ENCODE measurements at regions not wholly inside any gene's neighbourhood (a gene's known extent, or its start where the extent isn't known, plus 50 kb on each side); places are given as distances from the start of the nearest gene placed in this dataset.
A peak's percentile ranks its signal among the peaks of the same experiment; 100 is the strongest.

- Histone ChIP-seq H3K27me3 (ENCODE audit: insufficient read depth, low read length) (no peaks in the 10 kb centered on the region), H3K4me1 (ENCODE audit: control insufficient read depth, insufficient read depth, low read length, unreplicated experiment) (peaks cover 7% of the 10 kb centered on the region), H3K27ac (ENCODE audit: low read depth, low read length) (no peak overlapping the region), H3K79me2 (ENCODE audit: control insufficient read depth, insufficient read depth, low read length, unreplicated experiment) (no peaks in the 10 kb centered on the region), H3K4me3 (ENCODE audit: low read depth, low read length) (no peak overlapping the region), H2AFZ (ENCODE audit: low read length, unreplicated experiment) (no peak overlapping the region), H3K36me3 (ENCODE audit: insufficient read depth, low read length) (no peaks in the 10 kb centered on the region)
Observed at GRCh38 chr2:145958611-145959010, 1438.7 kb upstream of the ZEB2 start.

GRCh38 chr2:145957929-145958328 lies 1438.0 kb upstream of the ZEB2 start:
- H3K4me1 ChIP-seq (ENCODE audit: control insufficient read depth, insufficient read depth, low read length, unreplicated experiment), result peaks cover 7% of the 10 kb centered on the region
- H3K27me3 ChIP-seq (ENCODE audit: insufficient read depth, low read length), result no peaks in the 10 kb centered on the region
- no peak overlapping the region for H2AFZ ChIP-seq (ENCODE audit: low read length, unreplicated experiment)
- no peaks in the 10 kb centered on the region for H3K79me2 ChIP-seq (ENCODE audit: control insufficient read depth, insufficient read depth, low read length, unreplicated experiment)
- no peak overlapping the region for H3K27ac ChIP-seq (ENCODE audit: low read depth, low read length)
- no peaks in the 10 kb centered on the region for H3K36me3 ChIP-seq (ENCODE audit: insufficient read depth, low read length)
- H3K4me3 ChIP-seq (ENCODE audit: low read depth, low read length), result no peak overlapping the region

DNA sequence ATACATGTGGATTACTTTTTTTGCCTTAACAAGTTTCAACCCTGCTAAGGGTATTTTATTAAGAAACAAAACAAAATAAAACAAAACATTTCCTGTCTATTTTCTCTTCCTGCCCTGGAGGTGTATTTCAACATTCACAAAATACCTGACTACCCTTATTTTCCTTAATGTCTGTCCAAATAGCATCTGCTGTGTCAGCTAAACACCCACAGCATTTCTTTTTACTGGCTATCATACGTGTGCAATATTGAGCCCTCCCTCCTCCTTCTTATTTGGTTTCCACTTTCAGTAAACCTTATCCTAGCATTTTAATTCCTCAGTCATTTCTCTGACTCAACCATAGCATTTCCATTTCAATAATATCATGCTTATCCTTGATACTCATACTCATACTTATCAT lies 1420.0 kb upstream of the ZEB2 start:
- Histone ChIP-seq H3K4me1 (ENCODE audit: control insufficient read depth, insufficient read depth, low read length, unreplicated experiment) (no peaks in the 10 kb centered on the region), H2AFZ (ENCODE audit: low read length, unreplicated experiment) (peak overlapping the region; percentile 1), H3K36me3 (ENCODE audit: insufficient read depth, low read length) (no peaks in the 10 kb centered on the region), H3K27ac (ENCODE audit: low read depth, low read length) (no peak overlapping the region), H3K4me3 (ENCODE audit: low read depth, low read length) (0 out of 2 replicates have a peak overlapping the region, but pooled peaks have one; percentile 4), H3K79me2 (ENCODE audit: control insufficient read depth, insufficient read depth, low read length, unreplicated experiment) (no peaks in the 10 kb centered on the region), H3K27me3 (ENCODE audit: insufficient read depth, low read length) (no peaks in the 10 kb centered on the region)

DNA sequence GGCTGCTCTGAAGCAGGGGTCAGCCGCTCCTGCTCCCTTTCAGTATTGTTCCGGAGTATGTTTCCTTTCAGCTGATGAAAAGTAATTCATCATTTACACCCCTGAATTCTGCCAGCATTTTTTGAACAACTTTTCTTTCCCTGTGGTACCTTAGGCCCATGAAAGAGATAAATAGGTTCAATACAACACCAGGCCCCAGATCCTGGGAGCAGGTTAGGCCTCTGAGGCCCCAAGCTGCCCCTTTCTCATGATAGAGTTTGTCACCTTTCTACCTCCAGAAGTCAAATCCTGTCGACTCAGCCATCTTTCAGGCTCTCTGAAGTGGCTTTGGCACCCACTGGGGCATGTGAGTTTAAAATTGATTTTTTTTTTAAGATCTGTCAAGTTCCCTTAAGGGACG lies 1415.1 kb upstream of the ZEB2 start:
- no peaks in the 10 kb centered on the region for H3K27me3 ChIP-seq (ENCODE audit: insufficient read depth, low read length)
- no peak overlapping the region for H3K27ac ChIP-seq (ENCODE audit: low read depth, low read length)
- H3K36me3 ChIP-seq (ENCODE audit: insufficient read depth, low read length), result no peaks in the 10 kb centered on the region
- no peaks in the 10 kb centered on the region for H3K79me2 ChIP-seq (ENCODE audit: control insufficient read depth, insufficient read depth, low read length, unreplicated experiment)
- no peak overlapping the region for H3K4me3 ChIP-seq (ENCODE audit: low read depth, low read length)
- H3K4me1 ChIP-seq (ENCODE audit: control insufficient read depth, insufficient read depth, low read length, unreplicated experiment), result no peaks in the 10 kb centered on the region
- no peak overlapping the region for H2AFZ ChIP-seq (ENCODE audit: low read length, unreplicated experiment)

DNA sequence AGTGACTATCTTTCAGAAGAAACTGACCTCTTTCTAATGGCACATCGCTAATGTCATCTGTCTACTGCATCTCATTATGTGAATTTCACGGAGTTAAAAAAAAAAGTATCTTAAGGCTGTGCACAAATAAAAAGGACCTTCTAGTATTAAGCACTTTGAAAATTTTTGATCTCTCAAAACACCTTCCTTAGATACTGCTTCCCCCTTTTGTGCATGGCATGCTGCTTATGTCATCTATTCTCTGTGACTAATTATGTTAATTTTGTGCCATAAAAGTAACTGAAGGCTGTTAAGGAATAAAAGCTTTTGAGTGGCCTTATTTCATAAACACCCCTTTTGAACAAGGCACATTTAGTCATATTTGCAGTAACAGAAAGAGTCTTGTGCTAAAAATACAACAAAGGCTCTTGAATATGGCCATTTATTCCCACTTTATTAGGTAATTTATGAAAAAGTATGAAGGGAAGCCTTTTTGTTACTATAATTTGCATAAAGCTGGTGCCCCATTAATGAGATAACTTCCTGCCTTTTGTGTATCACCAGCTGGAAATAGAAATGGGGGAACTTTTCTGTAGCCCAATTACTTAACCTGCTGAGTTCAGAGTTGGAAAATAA lies 1412.0 kb upstream of the ZEB2 start:
- Histone ChIP-seq H3K36me3 (ENCODE audit: insufficient read depth, low read length) (no peaks in the 10 kb centered on the region), H3K27ac (ENCODE audit: low read depth, low read length) (no peak overlapping the region), H2AFZ (ENCODE audit: low read length, unreplicated experiment) (no peak overlapping the region), H3K4me1 (ENCODE audit: control insufficient read depth, insufficient read depth, low read length, unreplicated experiment) (peaks cover 9% of the 10 kb centered on the region), H3K27me3 (ENCODE audit: insufficient read depth, low read length) (no peaks in the 10 kb centered on the region), H3K4me3 (ENCODE audit: low read depth, low read length) (no peak overlapping the region), H3K79me2 (ENCODE audit: control insufficient read depth, insufficient read depth, low read length, unreplicated experiment) (no peaks in the 10 kb centered on the region)

DNA sequence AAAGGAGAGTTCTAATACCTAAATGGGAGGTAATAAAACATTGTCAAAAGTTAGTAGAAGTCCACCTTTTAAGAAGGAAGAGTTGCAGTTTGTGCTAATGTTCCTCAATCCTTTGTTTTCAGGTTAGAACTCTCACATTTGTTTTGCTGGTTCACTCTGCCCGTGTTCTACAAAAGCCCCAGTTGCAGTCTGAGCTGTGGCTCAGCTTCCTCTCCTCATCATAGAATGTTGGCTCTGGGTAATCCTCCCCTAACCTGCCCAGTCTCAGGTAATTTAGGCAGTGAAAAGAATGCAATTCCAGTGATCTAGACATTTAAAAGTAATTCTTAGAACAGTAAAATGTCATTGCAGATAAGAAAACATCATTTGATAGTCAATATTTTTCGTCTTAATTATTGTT lies 1410.4 kb upstream of the ZEB2 start:
- Histone ChIP-seq H3K4me3 (ENCODE audit: low read depth, low read length) (no peak overlapping the region), H3K79me2 (ENCODE audit: control insufficient read depth, insufficient read depth, low read length, unreplicated experiment) (no peaks in the 10 kb centered on the region), H3K36me3 (ENCODE audit: insufficient read depth, low read length) (no peaks in the 10 kb centered on the region), H3K27me3 (ENCODE audit: insufficient read depth, low read length) (no peaks in the 10 kb centered on the region), H3K4me1 (ENCODE audit: control insufficient read depth, insufficient read depth, low read length, unreplicated experiment) (peaks cover 9% of the 10 kb centered on the region), H2AFZ (ENCODE audit: low read length, unreplicated experiment) (no peak overlapping the region), H3K27ac (ENCODE audit: low read depth, low read length) (no peak overlapping the region)

DNA sequence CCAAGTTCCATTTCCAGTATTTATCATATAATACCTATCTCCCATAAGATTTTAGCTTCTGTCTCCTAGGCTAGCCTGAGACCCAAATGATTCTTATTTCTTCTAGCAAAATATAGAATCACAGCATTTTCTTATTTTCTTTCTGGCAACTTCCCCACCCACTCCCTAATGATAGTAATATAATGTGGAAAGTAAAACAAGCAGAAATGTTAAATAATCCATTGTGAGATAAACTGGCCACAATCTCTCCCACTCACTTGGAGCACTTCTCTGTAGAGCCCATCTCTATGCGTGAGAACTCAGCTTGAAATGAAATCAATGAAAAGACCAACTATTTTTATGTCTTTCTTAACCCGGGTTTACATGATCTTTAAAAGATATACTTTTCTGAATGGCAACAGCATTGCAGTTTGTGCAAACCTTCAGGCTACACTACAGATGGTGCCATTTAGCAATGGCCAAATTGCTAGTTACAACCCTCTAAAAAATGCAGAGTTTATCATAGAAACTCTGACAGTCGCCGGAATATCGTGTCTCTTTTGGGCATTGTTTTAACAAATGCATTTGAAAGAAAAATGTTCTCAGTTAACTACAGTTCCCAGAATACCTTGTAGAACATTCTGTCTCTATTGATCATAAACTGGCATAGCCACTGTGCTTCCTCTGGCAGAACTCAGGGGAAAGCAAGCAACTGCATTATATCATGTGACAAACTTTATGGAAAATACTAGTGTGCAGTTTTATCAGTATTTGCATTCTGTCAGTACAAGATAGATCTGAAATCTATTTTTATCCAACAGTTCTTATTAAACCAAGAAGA lies 1407.4 kb upstream of the ZEB2 start:
- Histone ChIP-seq H3K4me1 (ENCODE audit: control insufficient read depth, insufficient read depth, low read length, unreplicated experiment) (peaks cover 9% of the 10 kb centered on the region), H3K4me3 (ENCODE audit: low read depth, low read length) (no peak overlapping the region), H3K79me2 (ENCODE audit: control insufficient read depth, insufficient read depth, low read length, unreplicated experiment) (no peaks in the 10 kb centered on the region), H3K36me3 (ENCODE audit: insufficient read depth, low read length) (no peaks in the 10 kb centered on the region), H3K27ac (ENCODE audit: low read depth, low read length) (no peak overlapping the region), H2AFZ (ENCODE audit: low read length, unreplicated experiment) (peak overlapping the region; percentile 36), H3K27me3 (ENCODE audit: insufficient read depth, low read length) (no peaks in the 10 kb centered on the region)

GRCh38 chr2:145925591-145925990 lies 1405.7 kb upstream of the ZEB2 start:
- peaks cover 9% of the 10 kb centered on the region for H3K4me1 ChIP-seq (ENCODE audit: control insufficient read depth, insufficient read depth, low read length, unreplicated experiment)
- no peak overlapping the region for H2AFZ ChIP-seq (ENCODE audit: low read length, unreplicated experiment)
- no peaks in the 10 kb centered on the region for H3K36me3 ChIP-seq (ENCODE audit: insufficient read depth, low read length)
- H3K4me3 ChIP-seq (ENCODE audit: low read depth, low read length), result no peak overlapping the region
- H3K27me3 ChIP-seq (ENCODE audit: insufficient read depth, low read length), result no peaks in the 10 kb centered on the region
- no peak overlapping the region for H3K27ac ChIP-seq (ENCODE audit: low read depth, low read length)
- H3K79me2 ChIP-seq (ENCODE audit: control insufficient read depth, insufficient read depth, low read length, unreplicated experiment), result no peaks in the 10 kb centered on the region

- peaks cover 7% of the 10 kb centered on the region for H3K4me1 ChIP-seq (ENCODE audit: control insufficient read depth, insufficient read depth, low read length, unreplicated experiment)
- no peak overlapping the region for H2AFZ ChIP-seq (ENCODE audit: low read length, unreplicated experiment)
- no peak overlapping the region for H3K4me3 ChIP-seq (ENCODE audit: low read depth, low read length)
- no peaks in the 10 kb centered on the region for H3K36me3 ChIP-seq (ENCODE audit: insufficient read depth, low read length)
- H3K79me2 ChIP-seq (ENCODE audit: control insufficient read depth, insufficient read depth, low read length, unreplicated experiment), result no peaks in the 10 kb centered on the region
- H3K27me3 ChIP-seq (ENCODE audit: insufficient read depth, low read length), result no peaks in the 10 kb centered on the region
- no peak overlapping the region for H3K27ac ChIP-seq (ENCODE audit: low read depth, low read length)
Observed at GRCh38 chr2:145919477-145919876, 1399.6 kb upstream of the ZEB2 start.

DNA sequence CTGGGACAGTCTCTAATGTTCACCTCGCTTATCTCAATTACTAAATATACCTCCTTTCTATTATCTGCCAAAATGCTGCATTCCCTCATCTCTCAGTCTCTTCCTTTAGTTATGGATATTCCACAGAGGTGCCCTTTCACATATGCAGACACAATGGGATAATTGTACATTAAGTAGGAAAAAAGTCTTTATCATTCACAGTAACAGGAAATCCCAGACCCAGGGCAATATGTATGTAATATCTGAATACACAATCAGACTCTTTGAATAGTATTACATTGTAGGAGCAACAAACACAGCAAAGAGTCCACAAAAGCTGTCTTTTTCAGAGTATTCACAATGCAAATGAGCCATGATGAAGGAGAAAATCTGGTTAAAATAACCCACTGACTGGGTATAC lies 1399.0 kb upstream of the ZEB2 start:
- Histone ChIP-seq H3K27me3 (ENCODE audit: insufficient read depth, low read length) (no peaks in the 10 kb centered on the region), H3K4me3 (ENCODE audit: low read depth, low read length) (no peak overlapping the region), H3K79me2 (ENCODE audit: control insufficient read depth, insufficient read depth, low read length, unreplicated experiment) (no peaks in the 10 kb centered on the region), H3K36me3 (ENCODE audit: insufficient read depth, low read length) (no peaks in the 10 kb centered on the region), H2AFZ (ENCODE audit: low read length, unreplicated experiment) (no peak overlapping the region), H3K4me1 (ENCODE audit: control insufficient read depth, insufficient read depth, low read length, unreplicated experiment) (peaks cover 7% of the 10 kb centered on the region), H3K27ac (ENCODE audit: low read depth, low read length) (no peak overlapping the region)

GRCh38 chr2:145916799-145917198 lies 1396.9 kb upstream of the ZEB2 start:
- Histone ChIP-seq H3K4me1 (ENCODE audit: control insufficient read depth, insufficient read depth, low read length, unreplicated experiment) (peaks cover 7% of the 10 kb centered on the region), H3K4me3 (ENCODE audit: low read depth, low read length) (no peak overlapping the region), H3K27me3 (ENCODE audit: insufficient read depth, low read length) (no peaks in the 10 kb centered on the region), H3K36me3 (ENCODE audit: insufficient read depth, low read length) (no peaks in the 10 kb centered on the region), H3K79me2 (ENCODE audit: control insufficient read depth, insufficient read depth, low read length, unreplicated experiment) (no peaks in the 10 kb centered on the region), H2AFZ (ENCODE audit: low read length, unreplicated experiment) (no peak overlapping the region), H3K27ac (ENCODE audit: low read depth, low read length) (no peak overlapping the region)
